ENCODE measurements at regions not wholly inside any gene's neighbourhood (a gene's known extent, or its start where the extent isn't known, plus 50 kb on each side); places are given as distances from the start of the nearest gene placed in this dataset.

DNA sequence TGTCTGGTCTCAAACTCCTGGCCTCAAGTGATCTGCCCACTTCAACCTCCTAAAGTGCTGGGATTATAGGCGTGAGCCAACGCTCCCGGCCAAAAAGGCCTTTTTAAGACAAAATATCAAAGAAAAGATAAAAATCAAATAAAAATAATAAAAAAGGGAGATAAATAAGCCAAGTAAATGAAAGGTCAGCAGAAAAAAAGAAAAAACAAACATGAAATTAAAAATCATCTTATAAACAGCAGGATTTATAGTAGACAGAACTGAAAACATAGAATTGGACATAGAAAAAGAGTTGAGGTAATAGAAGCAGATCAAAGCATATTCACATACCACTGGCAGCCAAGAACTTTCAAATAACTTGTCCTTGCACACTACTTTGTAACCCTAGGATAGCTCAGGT lies 983.4 kb downstream of the ROBO2 start:
- TF ChIP-seq, protein P1, sequence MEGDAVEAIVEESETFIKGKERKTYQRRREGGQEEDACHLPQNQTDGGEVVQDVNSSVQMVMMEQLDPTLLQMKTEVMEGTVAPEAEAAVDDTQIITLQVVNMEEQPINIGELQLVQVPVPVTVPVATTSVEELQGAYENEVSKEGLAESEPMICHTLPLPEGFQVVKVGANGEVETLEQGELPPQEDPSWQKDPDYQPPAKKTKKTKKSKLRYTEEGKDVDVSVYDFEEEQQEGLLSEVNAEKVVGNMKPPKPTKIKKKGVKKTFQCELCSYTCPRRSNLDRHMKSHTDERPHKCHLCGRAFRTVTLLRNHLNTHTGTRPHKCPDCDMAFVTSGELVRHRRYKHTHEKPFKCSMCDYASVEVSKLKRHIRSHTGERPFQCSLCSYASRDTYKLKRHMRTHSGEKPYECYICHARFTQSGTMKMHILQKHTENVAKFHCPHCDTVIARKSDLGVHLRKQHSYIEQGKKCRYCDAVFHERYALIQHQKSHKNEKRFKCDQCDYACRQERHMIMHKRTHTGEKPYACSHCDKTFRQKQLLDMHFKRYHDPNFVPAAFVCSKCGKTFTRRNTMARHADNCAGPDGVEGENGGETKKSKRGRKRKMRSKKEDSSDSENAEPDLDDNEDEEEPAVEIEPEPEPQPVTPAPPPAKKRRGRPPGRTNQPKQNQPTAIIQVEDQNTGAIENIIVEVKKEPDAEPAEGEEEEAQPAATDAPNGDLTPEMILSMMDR (IDR thresholded peaks at IDR 0.05): no peak
- H3K4me1 ChIP-seq: no peaks in the 10 kb centered on the region
- DNase-seq (ENCODE audit: low spot score): no peak
- H3K4me3 ChIP-seq: no peak overlapping the region
- H3K36me3 ChIP-seq: no peaks in the 10 kb centered on the region
- no peaks in the 10 kb centered on the region for H3K9me3 ChIP-seq
- H3K27ac ChIP-seq: no peak overlapping the region
- no peaks in the 10 kb centered on the region for H3K27me3 ChIP-seq

DNA sequence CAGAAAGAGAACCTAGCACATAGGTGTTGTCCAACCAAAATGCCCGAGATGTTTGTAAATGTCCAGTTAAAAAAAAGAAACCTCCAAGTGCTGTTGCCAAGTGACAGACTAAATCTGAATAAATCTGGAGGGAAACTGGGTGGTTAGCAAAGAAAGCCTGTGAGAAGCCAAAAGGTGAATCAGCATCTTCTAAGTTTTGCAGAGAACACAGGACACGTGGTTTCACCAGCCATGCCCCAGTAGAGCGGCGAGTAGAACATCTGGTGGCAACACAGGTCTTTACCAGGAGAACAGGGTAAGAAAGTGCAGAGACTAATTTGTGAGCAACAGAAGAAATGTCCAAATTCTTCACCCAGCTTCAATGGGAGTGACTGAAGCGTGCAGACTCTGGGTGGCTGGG lies 986.0 kb downstream of the ROBO2 start:
- Histone ChIP-seq H3K9me3 (no peaks in the 10 kb centered on the region), H3K36me3 (no peaks in the 10 kb centered on the region), H3K4me1 (no peaks in the 10 kb centered on the region), H3K27me3 (no peaks in the 10 kb centered on the region), H3K4me3 (no peak overlapping the region), H3K27ac (no peak overlapping the region)
- DNase-seq (ENCODE audit: low spot score): no peak
- TF ChIP-seq, protein P1 (IDR thresholded peaks at IDR 0.05): no peak

DNA sequence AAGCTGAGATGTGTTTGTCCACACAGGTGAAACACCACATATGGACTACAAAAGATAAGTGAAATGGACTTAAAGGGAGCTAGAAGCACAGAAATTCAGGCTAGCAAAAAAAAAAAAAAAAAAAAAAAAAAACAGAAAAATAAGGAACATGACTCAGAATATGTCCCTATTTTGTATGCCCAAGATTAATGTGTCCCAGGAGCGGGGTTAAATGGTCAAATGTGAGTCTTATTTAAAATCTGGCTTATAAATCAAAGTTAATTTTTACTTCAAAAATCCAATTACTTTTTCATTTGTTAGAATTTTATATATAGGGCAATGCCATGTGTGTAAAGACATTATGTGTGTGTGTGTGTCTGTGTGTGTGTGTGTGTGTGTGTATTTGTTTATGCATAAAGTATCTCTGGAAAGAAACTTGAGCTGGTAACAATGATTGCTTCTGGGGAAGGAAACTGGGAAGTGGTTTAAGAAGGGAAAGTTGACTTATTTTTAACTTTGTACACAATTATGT lies 986.5 kb downstream of the ROBO2 start:
- TF ChIP-seq, protein P1 (IDR thresholded peaks at IDR 0.05): no peak
- H3K36me3 ChIP-seq: no peaks in the 10 kb centered on the region
- DNase-seq (ENCODE audit: low spot score): no peak
- no peaks in the 10 kb centered on the region for H3K4me1 ChIP-seq
- H3K4me3 ChIP-seq: no peak overlapping the region
- no peaks in the 10 kb centered on the region for H3K9me3 ChIP-seq
- no peaks in the 10 kb centered on the region for H3K27me3 ChIP-seq
- no peak overlapping the region for H3K27ac ChIP-seq

DNA sequence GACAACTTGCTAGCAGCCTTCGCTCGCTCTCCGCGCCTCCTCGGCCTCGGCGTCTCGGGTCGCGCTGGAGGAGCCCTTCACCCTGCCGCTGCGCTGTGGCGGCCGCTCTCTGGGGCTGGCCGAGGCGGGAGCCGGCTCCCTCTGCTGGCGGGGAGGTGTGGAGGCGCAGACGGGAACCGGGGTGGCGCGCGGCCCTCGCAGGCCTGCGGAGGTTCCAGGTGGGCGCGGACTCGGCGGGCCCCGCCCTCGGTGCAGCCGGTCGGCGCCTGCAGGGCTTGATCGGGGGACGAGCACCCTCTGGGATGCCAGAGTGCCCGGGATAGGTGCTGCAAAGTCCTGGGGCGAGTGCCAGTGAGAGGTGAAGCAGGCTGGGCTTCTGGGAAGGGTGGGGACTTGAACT lies 989.9 kb downstream of the ROBO2 start:
- DNase-seq (ENCODE audit: low spot score): no peak
- no peaks in the 10 kb centered on the region for H3K27me3 ChIP-seq

DNA sequence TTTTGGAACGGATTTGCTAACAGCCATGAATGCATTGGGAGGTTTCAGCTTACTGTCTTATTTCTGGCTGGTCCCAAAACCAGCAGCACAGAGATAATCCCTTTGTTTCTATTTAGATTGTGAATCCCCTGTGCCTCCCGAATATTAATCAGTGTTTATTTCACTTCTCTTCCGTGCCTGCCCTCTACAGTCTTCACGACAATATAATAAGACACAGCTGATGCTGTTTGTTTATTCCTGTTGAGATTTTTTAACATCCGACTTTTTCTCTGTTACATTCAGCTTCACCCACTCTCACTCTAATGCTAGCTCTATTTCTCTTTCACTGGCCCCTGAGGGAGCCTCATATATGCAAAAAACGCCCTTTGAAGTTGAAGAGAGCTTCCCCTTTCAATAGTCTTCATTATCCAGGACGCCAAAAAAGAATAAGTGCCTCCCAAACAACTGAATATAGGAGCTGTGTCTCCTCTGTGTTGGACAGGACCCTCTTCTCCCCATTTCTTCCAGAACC lies 995.3 kb downstream of the ROBO2 start:
- no peak overlapping the region for H3K4me3 ChIP-seq
- no peaks in the 10 kb centered on the region for H3K27me3 ChIP-seq
- no peaks in the 10 kb centered on the region for H3K36me3 ChIP-seq
- no peaks in the 10 kb centered on the region for H3K4me1 ChIP-seq
- no peak overlapping the region for H3K27ac ChIP-seq
- no peaks in the 10 kb centered on the region for H3K9me3 ChIP-seq
- DNase-seq (ENCODE audit: low spot score): no peak
- TF ChIP-seq, protein P1 (IDR thresholded peaks at IDR 0.05): peak in 1 of 2 donors; percentile 12

More for the DNA sequence above, 989.9 kb downstream of the ROBO2 start:
- Histone ChIP-seq H3K4me1 (no peaks in the 10 kb centered on the region), H3K9me3 (no peaks in the 10 kb centered on the region), H3K27ac (no peak overlapping the region), H3K36me3 (no peaks in the 10 kb centered on the region), H3K4me3 (no peak overlapping the region)
- TF ChIP-seq, protein P1 (IDR thresholded peaks at IDR 0.05): no peak

DNA sequence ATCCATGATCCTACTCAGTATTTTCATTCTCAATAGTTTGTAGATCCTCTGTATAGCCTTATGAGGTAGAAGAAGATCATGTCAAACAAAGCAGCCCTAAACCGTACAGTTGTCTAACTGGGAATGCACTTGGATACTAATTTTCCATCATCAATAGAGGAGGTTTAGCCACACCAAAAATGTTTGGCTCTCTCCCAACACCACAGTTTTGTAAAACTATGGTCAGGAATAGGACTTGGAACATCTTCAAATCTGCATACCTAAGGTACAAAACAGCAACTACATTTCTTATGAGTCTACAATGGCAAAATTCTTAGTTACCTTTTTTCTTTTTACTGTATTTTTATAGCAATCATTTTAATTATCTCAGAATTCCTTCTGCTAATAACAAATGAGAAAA lies 1001.6 kb downstream of the ROBO2 start:
- DNase-seq (ENCODE audit: low spot score): no peak
- H3K4me3 ChIP-seq: no peak overlapping the region
- H3K27me3 ChIP-seq: no peaks in the 10 kb centered on the region
- H3K9me3 ChIP-seq: no peaks in the 10 kb centered on the region
- H3K36me3 ChIP-seq: no peaks in the 10 kb centered on the region
- TF ChIP-seq, protein P1 (IDR thresholded peaks at IDR 0.05): no peak
- H3K4me1 ChIP-seq: no peaks in the 10 kb centered on the region
- H3K27ac ChIP-seq: no peak overlapping the region

Data from right atrium auricular region (tissue), 2 donors.